T1000 (cell line): ENCODE measurements at regions not wholly inside any gene's neighbourhood (a gene's known extent, or its start where the extent isn't known, plus 50 kb on each side); places are given as distances from the start of the nearest gene placed in this dataset.

Source experiments
- DNase-seq: peaks from one replicate; lab custom pipeline; 2025; ENCODE audit warnings: mixed read lengths; lab: John Stamatoyannopoulos, UW

DNA sequence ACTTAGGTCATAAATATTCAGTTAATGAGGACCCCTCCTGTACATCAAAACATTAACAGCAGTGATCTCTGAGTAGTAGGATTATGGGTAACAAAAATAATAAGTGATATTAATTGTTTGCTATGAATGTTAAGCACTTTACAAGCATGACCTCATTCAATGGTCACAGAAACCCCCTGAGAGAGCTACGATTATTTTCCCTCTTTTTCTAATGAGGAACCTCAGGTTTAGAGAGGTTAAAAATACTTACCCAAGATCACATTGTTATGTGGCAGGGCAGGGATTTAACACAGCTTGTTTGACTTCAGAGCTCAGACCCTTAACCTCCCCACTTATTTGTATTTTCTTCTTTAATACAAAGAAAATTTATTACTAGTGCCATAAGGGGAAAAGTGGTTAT lies 228.2 kb downstream of the TBL1XR1 start:
- DNase-seq = no peak

DNA sequence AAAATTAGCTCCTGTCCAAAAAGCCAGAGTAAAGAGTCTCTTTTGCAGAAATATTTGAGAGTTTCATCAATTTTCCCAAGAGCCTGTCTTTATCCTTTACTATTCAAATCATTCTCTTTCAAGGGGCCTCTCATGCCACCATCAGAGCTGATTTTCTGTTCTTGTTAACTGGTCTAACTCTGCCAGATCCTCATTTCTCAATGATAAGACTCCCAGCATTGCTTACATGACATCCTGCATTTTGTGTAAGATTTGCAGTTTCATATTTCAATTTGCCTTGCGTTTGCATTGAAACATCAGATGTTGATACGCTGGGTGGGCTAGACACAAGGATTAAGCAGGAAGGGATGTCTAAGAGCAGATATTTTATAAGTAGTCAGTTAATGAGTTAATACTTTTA lies 228.7 kb downstream of the TBL1XR1 start:
- DNase-seq = no peak

DNA sequence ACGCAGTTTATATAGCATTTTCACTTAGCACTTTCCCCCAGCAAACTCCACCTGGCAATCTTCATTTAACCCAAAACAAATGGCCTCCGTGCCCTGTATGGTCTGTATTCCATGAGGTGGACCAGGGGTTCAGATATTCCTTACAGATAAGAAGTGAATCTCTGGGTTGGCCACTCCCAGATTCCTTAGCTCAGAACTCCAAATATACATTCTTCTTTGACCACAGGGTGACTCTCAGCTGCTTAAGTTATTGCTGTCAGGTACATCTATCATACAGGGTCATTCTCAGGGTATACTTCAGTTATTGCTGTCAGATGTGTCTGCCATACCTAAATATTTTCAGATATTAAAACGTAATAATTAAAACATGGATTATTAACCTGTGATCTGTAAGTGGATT lies 229.8 kb downstream of the TBL1XR1 start:
- no peak for DNase-seq

DNA sequence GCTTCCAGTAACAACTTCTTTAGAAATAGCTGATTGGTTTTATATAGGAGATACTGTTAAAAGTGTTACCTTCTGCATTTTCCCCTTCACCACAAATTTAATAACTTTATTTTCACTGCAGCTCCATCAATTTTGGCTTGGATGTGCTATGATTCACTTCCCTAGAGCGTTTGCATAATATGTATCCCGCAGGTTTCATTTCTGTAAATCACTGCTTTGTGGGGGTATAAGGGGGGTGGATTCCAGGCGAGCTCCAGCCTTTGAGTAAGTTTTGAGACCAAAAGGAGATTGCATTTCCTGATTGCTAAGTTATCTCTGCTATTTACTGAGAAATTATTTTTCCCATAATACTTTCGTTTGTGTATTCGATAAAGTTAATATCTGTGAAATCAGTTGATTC lies 232.6 kb downstream of the TBL1XR1 start:
- no peak for DNase-seq

- DNase-seq = no peak
Observed at GRCh38 chr3:176961916-176962315, 235.4 kb downstream of the TBL1XR1 start.

- no peak for DNase-seq
Observed at GRCh38 chr3:176959867-176960266, 237.4 kb downstream of the TBL1XR1 start.

GRCh38 chr3:176958560-176958959 lies 238.7 kb downstream of the TBL1XR1 start:
- DNase-seq = no peak

DNA sequence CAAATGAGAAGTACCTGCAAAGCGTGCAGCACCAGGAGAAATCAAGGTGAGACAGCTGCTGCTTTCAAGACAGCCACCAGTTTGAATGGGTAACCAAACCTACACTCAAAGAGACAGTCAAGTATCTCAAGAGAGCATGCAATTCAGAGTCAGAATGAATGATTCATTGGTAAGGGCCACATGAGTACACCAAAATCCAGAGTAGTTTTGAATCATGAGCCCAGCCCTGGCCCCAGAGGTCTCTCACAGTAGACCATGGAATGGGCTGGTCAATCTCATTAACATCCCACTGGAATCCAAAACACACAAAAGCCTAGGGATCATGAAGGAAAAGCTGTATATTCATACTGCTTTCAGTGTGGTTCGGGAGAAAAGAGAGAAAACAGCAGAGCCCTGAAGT lies 242.8 kb downstream of the TBL1XR1 start:
- DNase-seq = no peak

DNA sequence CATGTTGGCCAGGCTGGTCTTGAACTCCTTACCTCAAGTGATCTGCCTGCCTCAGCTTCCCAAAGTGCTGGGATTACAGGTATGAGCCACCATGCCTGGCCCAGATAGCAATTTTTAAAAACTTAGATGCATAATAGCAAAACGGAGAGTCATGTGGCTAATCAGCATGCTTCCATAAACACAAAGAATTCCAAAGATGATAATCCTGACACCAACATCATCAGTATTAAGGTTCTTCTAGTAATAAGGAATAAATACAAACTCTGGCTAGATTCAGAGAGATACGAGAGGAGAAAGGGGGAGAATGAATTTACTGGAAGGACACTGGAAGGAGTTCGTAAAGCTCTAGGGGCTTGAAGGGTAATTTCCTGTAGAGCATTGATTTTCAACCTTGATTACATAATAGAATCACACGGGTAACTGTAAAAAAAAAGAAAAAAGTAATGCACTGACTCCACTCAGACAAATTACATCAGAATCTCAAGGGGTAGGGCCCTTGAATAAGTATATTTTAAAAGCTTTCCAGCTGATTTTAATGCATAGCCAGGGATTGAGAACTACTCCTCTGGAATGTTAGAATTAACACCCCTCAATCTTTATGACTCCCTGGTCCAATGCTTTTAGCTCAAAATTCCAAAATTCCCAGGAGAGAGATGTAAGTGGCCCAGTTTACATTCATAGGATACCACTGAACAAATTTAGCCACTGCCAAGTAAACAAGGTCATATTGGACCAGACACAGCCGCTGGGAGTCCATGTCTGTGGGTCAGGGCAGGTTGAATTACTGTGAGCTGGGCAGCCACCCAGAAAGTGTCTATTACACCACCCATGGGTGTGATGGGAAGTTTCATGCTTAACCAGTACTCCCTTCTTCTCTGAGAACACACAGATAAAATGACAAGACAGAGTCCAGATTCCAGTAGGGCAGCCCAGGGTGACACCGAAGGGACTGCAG lies 243.9 kb downstream of the TBL1XR1 start:
- DNase-seq = no peak

GRCh38 chr3:176951586-176952292 lies 245.5 kb downstream of the TBL1XR1 start:
- DNase-seq = no peak

- no peak for DNase-seq
Observed at GRCh38 chr3:176951144-176951543, 246.1 kb downstream of the TBL1XR1 start.

DNA sequence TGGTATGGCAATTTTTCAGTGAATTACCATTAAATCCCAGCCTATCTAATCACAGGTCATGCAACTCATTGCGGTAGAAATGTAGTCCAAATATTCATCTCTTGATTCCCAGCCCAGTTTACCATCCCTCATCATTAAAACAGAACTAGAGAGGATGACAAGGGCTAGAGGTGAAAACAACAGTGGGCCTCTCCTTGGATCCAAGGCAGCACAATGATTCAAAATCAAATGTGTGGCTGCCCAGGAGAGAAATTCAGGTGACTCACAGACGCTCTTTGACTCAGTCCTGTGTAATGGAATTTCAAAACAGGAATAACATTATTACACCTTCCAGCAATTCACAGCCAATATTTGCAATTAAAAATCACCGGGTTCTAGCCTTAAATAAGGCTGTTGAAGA lies 246.5 kb downstream of the TBL1XR1 start:
- peak; percentile 12 for DNase-seq

DNA sequence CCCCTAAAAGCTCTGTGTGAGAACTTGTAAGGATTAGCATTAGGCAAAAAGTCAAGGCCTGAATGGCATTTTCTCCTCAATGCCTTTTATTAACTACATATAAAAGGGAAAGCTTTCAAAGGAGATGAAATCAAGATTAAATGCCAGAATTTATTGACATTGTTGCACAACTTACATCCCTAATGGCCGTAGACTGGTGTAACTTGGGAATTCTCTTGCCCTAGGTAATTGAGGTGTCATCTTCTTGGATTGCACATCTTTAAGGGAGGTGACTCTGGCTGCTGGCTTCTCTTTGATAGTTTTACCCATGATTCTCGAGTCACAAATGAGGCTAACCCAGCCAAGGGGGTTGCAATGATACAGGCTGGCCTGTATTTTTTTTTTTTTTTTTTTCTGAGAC lies 249.1 kb downstream of the TBL1XR1 start:
- DNase-seq = no peak

GRCh38 chr3:176946202-176946601 lies 251.1 kb downstream of the TBL1XR1 start:
- DNase-seq = no peak

DNA sequence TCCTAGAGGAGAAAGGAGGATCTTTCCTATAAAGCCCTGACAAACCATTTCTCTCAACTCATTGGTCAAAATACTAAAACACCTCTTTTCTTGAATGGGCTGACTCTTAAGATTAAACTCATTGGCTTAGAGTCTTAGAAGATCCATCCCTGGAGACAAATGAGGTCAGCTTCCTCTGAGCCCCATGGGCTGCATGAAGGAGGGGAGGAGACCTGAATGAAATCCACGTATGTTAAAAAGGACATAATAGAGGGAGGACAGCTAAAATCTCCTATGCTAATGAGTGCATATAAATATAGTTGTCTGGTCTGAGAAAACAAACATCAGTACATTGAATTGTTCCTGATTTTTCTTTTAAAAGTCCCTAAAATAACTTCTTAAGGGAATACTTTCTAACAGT lies 255.0 kb downstream of the TBL1XR1 start:
- DNase-seq = no peak

DNA sequence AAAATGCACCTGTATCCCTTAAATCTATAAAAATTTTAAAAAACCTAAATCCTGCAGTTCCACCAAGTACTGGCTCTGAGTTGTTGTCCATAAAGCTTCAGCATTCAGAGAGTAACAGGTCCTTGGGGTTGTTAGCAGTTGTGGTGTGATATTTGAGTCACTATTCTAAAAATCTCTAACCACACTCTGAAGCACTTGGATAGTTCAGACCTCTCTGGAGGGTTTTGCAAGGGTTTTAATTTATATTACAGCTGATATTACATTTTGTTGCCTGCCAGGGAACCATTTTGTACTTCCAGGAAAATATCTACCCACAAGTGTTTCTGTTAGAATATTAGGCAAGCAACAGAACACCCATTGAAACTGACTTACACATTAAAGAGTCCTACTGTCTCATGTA lies 255.6 kb downstream of the TBL1XR1 start:
- DNase-seq = no peak

DNA sequence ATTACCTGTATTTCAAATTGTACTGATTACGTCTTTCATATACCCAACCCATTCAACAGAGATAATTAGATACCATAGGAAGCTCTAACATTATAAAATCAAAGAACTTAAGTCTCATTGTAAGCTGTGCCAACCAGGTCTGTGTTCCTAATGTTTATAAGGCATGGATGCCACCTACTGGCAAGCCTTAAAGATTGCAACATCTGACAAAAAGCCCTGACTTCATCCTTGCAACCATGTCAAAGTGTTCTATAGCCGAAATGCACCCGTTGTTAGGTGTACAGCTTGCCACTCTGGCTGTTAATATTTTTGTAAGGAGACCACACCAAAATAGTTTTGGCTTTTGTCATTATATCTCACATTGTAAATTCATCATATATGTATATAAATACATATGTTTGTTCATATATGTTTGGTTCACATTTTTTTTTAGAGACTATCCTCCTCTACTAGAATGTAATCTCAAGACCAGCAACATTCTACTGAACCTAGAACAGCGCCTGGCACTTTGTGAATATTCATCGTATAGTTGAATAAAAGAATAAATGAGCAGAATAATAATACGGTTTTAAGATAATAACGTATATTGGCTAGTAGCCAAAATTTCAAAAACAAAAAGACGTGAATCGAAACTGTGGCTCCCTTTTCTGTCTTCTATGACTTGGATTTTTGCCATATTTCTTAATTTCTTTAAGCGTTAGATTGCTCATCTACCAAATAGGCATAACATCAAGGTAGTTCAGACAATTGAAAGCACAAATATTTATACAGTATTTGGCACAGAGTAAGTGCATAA lies 258.1 kb downstream of the TBL1XR1 start:
- peak; percentile 14 for DNase-seq

DNA sequence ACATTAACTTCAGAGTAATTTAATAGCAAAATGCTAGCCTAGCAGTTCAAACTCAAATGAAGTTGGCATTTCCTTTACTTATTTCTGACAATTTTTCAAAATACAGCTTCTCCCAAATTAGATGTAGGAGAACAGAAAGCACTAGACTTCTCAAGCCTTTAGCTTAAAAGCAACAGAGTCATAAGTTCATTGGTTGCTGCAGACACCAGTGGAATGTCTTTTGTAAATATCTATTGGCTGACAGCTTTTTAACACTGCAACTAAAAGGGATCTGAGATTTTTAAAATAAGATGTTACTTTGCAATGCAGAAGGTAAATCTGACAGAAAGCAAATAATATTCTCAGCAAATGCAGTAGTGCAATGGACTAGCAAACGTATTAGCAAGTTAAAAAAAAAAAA lies 259.3 kb downstream of the TBL1XR1 start:
- DNase-seq = no peak

DNA sequence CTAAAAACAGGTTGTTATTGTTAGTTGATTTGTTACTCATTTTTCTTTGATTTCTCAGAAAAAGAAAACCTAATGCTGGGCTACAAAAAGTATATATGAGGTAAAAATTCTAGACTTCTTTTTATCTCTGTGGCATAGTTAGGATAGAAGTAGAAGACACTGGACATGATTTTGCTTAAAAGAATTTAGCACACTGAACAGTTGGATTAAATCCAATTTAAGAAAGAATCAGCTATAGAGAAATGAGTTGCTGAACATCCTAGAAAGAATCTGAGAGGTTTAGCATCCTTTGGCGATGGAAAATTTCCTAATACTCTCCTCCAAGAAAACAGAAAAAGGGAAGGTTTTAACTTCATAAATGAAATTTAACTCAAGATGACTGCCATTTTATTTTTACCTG lies 259.7 kb downstream of the TBL1XR1 start:
- no peak for DNase-seq

GRCh38 chr3:176935194-176935888 lies 261.9 kb downstream of the TBL1XR1 start:
- DNase-seq = no peak

DNA sequence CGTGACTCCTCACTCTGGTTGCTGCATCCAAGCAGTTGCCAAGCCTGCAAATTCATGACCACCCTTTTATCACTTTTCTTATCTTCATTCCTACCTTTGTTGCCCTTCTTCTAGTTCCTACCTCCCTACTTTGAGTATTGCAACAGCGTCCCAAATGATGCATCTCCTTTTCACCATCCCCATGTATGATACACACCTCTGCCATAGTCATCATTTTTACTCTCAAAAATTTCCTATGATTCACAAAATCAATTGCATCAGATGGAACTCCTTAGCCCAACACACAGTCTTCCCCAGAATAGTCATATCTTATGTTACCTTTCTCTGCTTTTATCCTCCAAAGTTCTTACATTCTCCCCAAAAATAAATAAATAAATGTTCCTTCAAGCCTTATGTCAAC lies 262.6 kb downstream of the TBL1XR1 start:
- DNase-seq = no peak

DNA sequence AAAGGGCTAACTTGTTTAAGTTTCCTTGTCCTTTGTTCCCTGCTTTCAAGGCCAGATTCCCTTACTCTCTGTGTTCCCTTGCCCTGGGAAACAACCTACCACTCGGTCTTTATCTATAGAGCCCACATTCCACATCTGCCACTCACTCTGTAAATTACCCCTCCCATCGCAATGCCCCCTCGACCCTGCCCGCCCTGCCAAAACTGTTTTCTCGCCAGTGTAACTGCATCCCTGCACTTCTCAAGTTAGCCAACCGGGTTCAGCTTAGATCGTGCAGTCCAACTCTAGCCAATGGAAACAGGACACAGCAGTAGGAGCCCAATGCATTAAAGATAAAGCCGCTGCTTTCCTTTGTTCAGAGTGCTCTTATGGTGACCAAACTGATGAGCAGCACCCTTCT lies 263.6 kb downstream of the TBL1XR1 start:
- DNase-seq = no peak
